ES-I3 (cell line): ENCODE measurements at regions not wholly inside any gene's neighbourhood (a gene's known extent, or its start where the extent isn't known, plus 50 kb on each side); places are given as distances from the start of the nearest gene placed in this dataset.

Experiments used
- H3K36me3 ChIP-seq: 2 replicates; pipeline ENCODE4 v1.6.1; 2013; ENCODE audit warnings: mild to moderate bottlenecking, low read length, control low read depth, moderate library complexity; ENCODE audit not compliant: insufficient read depth
- H3K4me1 ChIP-seq: 2 replicates; pipeline ENCODE4 v1.6.1; 2013; ENCODE audit warnings: mild to moderate bottlenecking, control low read depth, low read length; ENCODE audit not compliant: insufficient read depth
- H3K9ac ChIP-seq: 2 replicates; pipeline ENCODE4 v1.6.1; 2013; ENCODE audit warnings: low read depth, mild to moderate bottlenecking, low read length, moderate library complexity
- H3K9me3 ChIP-seq: 2 replicates; pipeline ENCODE4 v1.6.1; 2013; ENCODE audit warnings: mild to moderate bottlenecking, low read length, moderate library complexity; ENCODE audit not compliant: control insufficient read depth, insufficient read depth

- H3K9ac ChIP-seq = no peak overlapping the region
- H3K9me3 ChIP-seq = peaks cover 3% of the 10 kb centered on the region; the same call in 1 of the 2 replicates
- H3K36me3 ChIP-seq = no peaks in the 10 kb centered on the region
- peaks cover 5% of the 10 kb centered on the region for H3K4me1 ChIP-seq
These were observed 81.6 kb upstream of the NFIB start for GRCh38 chr9:14395317-14396082.

- Histone ChIP-seq H3K9me3 (peaks cover 3% of the 10 kb centered on the region; the same call in 1 of the 2 replicates), H3K36me3 (no peaks in the 10 kb centered on the region), H3K9ac (no peak overlapping the region), H3K4me1 (no peaks in the 10 kb centered on the region)
These were observed 79.5 kb upstream of the NFIB start for GRCh38 chr9:14393418-14393817.

- no peaks in the 10 kb centered on the region for H3K4me1 ChIP-seq
- H3K9me3 ChIP-seq = peaks cover 3% of the 10 kb centered on the region; the same call in 1 of the 2 replicates
- no peaks in the 10 kb centered on the region for H3K36me3 ChIP-seq
- no peak overlapping the region for H3K9ac ChIP-seq
These were observed 77.7 kb upstream of the NFIB start for GRCh38 chr9:14391620-14392019.

DNA sequence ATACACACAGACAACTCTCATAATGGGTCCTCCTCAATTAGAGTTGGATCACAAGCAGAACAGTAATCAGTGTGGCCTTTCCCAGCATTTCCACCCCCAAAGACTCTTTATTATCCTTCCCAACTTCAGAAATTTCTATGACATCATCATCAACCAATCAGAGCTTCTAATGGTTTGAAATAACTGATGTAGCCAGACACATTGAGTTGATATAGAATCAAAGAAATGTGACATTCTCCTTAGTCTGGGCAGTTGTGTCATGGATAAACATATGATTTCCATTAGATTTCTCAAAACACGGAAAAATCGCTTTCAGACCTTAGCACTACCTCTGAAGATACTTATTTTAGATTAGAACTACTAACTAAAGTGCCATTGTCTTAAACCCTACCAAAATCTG is 75.7 kb upstream of the NFIB start:
- no peak overlapping the region for H3K9ac ChIP-seq

GRCh38 chr9:14389146-14389545 is 75.2 kb upstream of the NFIB start:
- peaks cover 3% of the 10 kb centered on the region; the same call in 1 of the 2 replicates for H3K9me3 ChIP-seq
- H3K4me1 ChIP-seq = no peaks in the 10 kb centered on the region
- no peak overlapping the region for H3K9ac ChIP-seq
- no peaks in the 10 kb centered on the region for H3K36me3 ChIP-seq

More for the DNA sequence above, 75.7 kb upstream of the NFIB start:
- Histone ChIP-seq H3K9me3 (peaks cover 3% of the 10 kb centered on the region; the same call in 1 of the 2 replicates), H3K4me1 (no peaks in the 10 kb centered on the region), H3K36me3 (no peaks in the 10 kb centered on the region)

GRCh38 chr9:14383773-14384172 is 69.8 kb upstream of the NFIB start:
- Histone ChIP-seq H3K4me1 (no peaks in the 10 kb centered on the region), H3K9me3 (no peaks in the 10 kb centered on the region), H3K36me3 (no peaks in the 10 kb centered on the region), H3K9ac (no peak overlapping the region)

- no peaks in the 10 kb centered on the region for H3K36me3 ChIP-seq
- no peaks in the 10 kb centered on the region for H3K9me3 ChIP-seq
- no peak overlapping the region for H3K9ac ChIP-seq
- H3K4me1 ChIP-seq = no peaks in the 10 kb centered on the region
These were observed 69.4 kb upstream of the NFIB start for GRCh38 chr9:14383294-14383693.

- H3K4me1 ChIP-seq = no peaks in the 10 kb centered on the region
- no peaks in the 10 kb centered on the region for H3K36me3 ChIP-seq
- no peaks in the 10 kb centered on the region for H3K9me3 ChIP-seq
- no peak overlapping the region for H3K9ac ChIP-seq
These were observed 66.3 kb upstream of the NFIB start for GRCh38 chr9:14380061-14380836.

- H3K9ac ChIP-seq = no peak overlapping the region
- H3K9me3 ChIP-seq = no peaks in the 10 kb centered on the region
- H3K4me1 ChIP-seq = peaks cover 1% of the 10 kb centered on the region
- no peaks in the 10 kb centered on the region for H3K36me3 ChIP-seq
These were observed 65.3 kb upstream of the NFIB start for GRCh38 chr9:14379280-14379679.

GRCh38 chr9:14373706-14374105 is 59.8 kb upstream of the NFIB start:
- no peak overlapping the region for H3K9ac ChIP-seq
- H3K4me1 ChIP-seq = peaks cover 28% of the 10 kb centered on the region
- H3K36me3 ChIP-seq = no peaks in the 10 kb centered on the region
- no peaks in the 10 kb centered on the region for H3K9me3 ChIP-seq

DNA sequence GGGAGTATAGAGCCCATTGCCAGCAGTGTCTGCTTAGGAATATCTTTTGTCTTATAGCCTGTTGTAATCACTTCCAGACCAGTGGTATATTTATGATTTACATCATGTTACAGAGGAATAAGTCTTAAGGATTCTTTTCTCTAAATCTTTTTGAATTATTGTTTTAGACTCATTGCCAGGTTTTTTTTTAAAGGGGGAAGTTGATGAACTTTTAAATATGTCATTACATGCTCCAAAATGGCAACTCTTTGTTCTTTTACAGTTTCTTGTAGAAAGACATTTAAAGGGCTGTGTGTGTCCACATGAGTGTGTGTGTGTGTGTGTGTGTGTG is 59.4 kb upstream of the NFIB start:
- Histone ChIP-seq H3K9ac (no peak overlapping the region), H3K4me1 (peaks cover 28% of the 10 kb centered on the region), H3K36me3 (no peaks in the 10 kb centered on the region; the same call in 1 of the 2 replicates), H3K9me3 (no peaks in the 10 kb centered on the region)

DNA sequence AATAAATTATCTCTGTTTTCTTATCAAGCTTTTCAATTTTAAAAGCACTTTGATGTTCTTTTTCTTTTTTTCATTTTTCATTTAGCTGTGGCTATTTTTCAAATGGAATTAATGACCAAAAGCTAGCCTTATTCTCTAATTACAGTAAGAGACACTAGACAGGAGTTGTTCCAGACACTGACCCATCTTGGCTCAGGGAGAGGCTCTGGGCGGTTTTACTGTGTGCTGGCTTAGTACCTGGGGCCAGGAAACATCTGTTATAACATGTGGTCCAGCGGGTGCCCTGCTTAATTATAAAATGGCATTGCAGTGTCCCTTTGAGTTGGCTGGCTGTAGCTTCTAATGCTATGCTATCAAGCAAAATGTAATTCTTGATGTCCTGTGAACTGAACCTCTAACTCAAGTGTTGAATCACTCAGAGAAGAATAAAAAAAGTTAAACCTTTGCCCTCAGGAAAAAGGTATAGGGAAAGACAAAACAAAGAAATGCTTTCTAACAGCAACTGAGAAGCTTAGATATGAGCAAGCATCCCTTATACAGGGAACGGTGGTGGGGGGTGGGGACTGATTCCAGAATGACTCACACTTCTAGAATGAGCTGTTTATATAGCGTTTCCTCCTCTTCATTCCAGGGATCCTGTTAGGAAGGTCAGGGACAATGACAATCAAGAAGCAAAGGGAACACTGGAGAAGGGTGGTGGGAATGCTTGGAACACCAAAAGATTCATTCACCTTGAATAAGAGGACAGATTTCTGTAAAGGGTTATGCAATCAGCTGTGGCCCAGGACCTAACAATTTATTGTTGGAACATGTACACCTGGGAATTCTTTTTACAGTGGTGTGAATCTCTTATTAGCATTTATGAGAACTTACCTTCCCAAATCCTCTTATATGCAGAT is 58.7 kb upstream of the NFIB start:
- H3K9ac ChIP-seq = peak overlapping the region; percentile 35
- no peaks in the 10 kb centered on the region for H3K9me3 ChIP-seq
- no peaks in the 10 kb centered on the region; the same call in 1 of the 2 replicates for H3K36me3 ChIP-seq
- peaks cover 28% of the 10 kb centered on the region for H3K4me1 ChIP-seq

- peaks cover 24% of the 10 kb centered on the region for H3K4me1 ChIP-seq
- no peak overlapping the region for H3K9ac ChIP-seq
- H3K36me3 ChIP-seq = no peaks in the 10 kb centered on the region; the same call in 1 of the 2 replicates
- H3K9me3 ChIP-seq = no peaks in the 10 kb centered on the region; the same call in 1 of the 2 replicates
These were observed 55.1 kb upstream of the NFIB start for GRCh38 chr9:14369011-14369410.

DNA sequence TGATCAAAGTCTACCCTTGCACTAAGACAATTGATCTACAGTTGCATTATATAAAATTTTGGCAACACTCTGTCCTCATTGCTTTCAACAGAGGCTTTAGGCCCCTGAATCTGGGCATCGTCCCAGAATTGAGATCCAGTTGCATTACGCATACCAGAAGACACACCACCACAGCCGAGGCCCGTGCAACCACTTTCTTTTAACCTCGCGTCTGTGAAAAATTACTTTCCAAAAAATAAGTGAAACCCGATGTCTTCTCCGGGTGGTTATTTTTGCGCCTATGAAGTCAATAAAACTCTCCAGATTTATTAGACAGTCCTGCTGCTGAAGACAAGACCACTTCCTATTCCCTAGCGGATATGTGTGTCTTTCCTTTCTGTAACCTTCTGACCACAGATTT is 52.1 kb upstream of the NFIB start:
- H3K9ac ChIP-seq = no peak overlapping the region
- peaks cover 10% of the 10 kb centered on the region; the same call in 1 of the 2 replicates for H3K4me1 ChIP-seq
- no peaks in the 10 kb centered on the region; the same call in 1 of the 2 replicates for H3K9me3 ChIP-seq
- no peaks in the 10 kb centered on the region; the same call in 1 of the 2 replicates for H3K36me3 ChIP-seq
